Mammary epithelial cell (primary cell): ENCODE measurements at regions not wholly inside any gene's neighbourhood (a gene's known extent, or its start where the extent isn't known, plus 50 kb on each side); places are given as distances from the start of the nearest gene placed in this dataset.

Experiments used
- EZH2 ChIP-seq: IDR thresholded peaks from 2 replicates; pipeline ENCODE4 v1.6.1; 2012; ENCODE audit warnings: low read length, inconsistent platforms, borderline replicate concordance
- TF ChIP-seq, protein P1 (sequence below), 2 donors: IDR thresholded peaks in 1 of 2; conservative IDR thresholded peaks in 1 of 2; 2 replicates each; pipeline ENCODE4 v1.5.1; 2011 to 2012; ENCODE audit warnings: inconsistent platforms in 2 of 2, low read length in 2 of 2, mild to moderate bottlenecking in 2 of 2, control low read depth in 1 of 2, low read depth in 1 of 2; ENCODE audit not compliant: insufficient read depth in 1 of 2; ENCODE audit errors: extremely low read depth in 1 of 2

DNA sequence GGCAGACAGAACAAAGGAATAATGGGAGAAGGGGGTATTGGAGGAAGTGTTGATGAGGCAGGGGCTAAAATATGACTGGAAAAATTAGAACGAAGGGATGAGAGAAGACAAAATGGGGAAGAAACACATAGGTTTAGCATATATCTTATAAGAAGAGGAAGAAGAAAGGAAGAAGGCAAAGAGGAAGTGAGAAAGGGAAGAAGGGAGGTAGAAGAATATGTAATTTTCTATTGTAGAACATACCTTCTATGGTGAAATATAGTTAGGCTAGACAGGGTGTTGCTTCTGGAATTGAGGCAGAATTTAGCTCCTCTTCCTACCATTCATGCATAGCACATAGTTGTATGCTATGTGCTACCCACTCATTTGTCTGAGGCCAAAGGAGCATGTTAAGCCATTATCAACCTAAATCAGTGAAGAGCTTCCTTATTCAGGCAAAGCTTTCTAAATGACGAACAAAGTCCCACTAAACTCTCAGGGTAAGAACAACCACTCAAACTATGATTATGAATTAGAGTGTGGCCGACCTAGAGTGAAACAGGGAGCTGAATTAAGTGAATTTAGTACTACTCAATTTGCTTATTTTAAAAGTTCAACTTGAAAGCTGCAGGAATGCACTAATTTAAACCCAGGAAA is 180.9 kb upstream of the GALNT5 start:
- TF ChIP-seq, protein P1, sequence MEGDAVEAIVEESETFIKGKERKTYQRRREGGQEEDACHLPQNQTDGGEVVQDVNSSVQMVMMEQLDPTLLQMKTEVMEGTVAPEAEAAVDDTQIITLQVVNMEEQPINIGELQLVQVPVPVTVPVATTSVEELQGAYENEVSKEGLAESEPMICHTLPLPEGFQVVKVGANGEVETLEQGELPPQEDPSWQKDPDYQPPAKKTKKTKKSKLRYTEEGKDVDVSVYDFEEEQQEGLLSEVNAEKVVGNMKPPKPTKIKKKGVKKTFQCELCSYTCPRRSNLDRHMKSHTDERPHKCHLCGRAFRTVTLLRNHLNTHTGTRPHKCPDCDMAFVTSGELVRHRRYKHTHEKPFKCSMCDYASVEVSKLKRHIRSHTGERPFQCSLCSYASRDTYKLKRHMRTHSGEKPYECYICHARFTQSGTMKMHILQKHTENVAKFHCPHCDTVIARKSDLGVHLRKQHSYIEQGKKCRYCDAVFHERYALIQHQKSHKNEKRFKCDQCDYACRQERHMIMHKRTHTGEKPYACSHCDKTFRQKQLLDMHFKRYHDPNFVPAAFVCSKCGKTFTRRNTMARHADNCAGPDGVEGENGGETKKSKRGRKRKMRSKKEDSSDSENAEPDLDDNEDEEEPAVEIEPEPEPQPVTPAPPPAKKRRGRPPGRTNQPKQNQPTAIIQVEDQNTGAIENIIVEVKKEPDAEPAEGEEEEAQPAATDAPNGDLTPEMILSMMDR (conservative IDR thresholded peaks at IDR 0.05 in 1 of 2, IDR thresholded peaks at IDR 0.05 in 1 of 2; ENCODE audit: extremely low read depth in 1 of 2, insufficient read depth in 1 of 2, low read depth in 1 of 2, low read length in 2 of 2) = no peak
- no peak for TF ChIP-seq EZH2
